ENCODE measurements at regions not wholly inside any gene's neighbourhood (a gene's known extent, or its start where the extent isn't known, plus 50 kb on each side); places are given as distances from the start of the nearest gene placed in this dataset.

GRCh38 chr13:109922518-109922917, 136.1 kb upstream of the IRS2 start:
- H2AFZ ChIP-seq = no peak overlapping the region
- H3K79me2 ChIP-seq (replicated peaks; ENCODE audit: insufficient read depth) = no peaks in the 10 kb centered on the region
- Mint-ChIP-seq H3K36me3 (ENCODE audit: low read depth) (no peaks in the 10 kb centered on the region), H3K27ac (no peak overlapping the region), H3K4me1 (no peaks in the 10 kb centered on the region; the same call in 2 of the 3 replicates), H3K27me3 (ENCODE audit: insufficient read depth, low read depth, poor library complexity) (no peaks in the 10 kb centered on the region), H3K9me3 (0 out of 3 replicates have a peak, but pooled peaks cover 2% of the 10 kb centered on the region), H3K4me3 (no peak overlapping the region)
- no peak overlapping the region for H3K27ac ChIP-seq (ENCODE audit: low read depth)
- no peaks in the 10 kb centered on the region for H3F3A ChIP-seq (replicated peaks; ENCODE audit: low read depth)
- ATAC-seq = no peak
- no peaks in the 10 kb centered on the region for H3K4me1 ChIP-seq (ENCODE audit: insufficient read depth)
- no peak overlapping the region for H3K4me2 ChIP-seq
- H4K20me1 ChIP-seq (replicated peaks; ENCODE audit: insufficient read depth) = no peaks in the 10 kb centered on the region
- H3K27me3 ChIP-seq (ENCODE audit: insufficient read depth) = no peaks in the 10 kb centered on the region
- TF ChIP-seq JUNB (IDR thresholded peaks at IDR 0.05; ENCODE audit: unreplicated experiment) (no peak), REST (IDR thresholded peaks at IDR 0.05; ENCODE audit: unreplicated experiment) (no peak), CREB1 (CRISPR knock-in tag; IDR thresholded peaks at IDR 0.05; ENCODE audit: low read depth) (no peak), STAT1 (IDR thresholded peaks at IDR 0.05; ENCODE audit: unreplicated experiment) (no peak), ZNF331 (CRISPR knock-in tag; IDR thresholded peaks at IDR 0.05; ENCODE audit: low read depth) (no peak), ZNF114 (CRISPR knock-in tag; IDR thresholded peaks at IDR 0.05) (no peak), EZH2phosphoT487 (IDR thresholded peaks at IDR 0.05; ENCODE audit: unreplicated experiment) (no peak), POLR2AphosphoS5 (IDR thresholded peaks at IDR 0.05; ENCODE audit: low read depth) (no peak), CTCF (conservative IDR thresholded peaks at IDR 0.05; ENCODE audit: low read depth in 2 of 2) (no peak), ZNF462 (CRISPR knock-in tag; IDR thresholded peaks at IDR 0.05) (no peak)
- H3K9me2 ChIP-seq (ENCODE audit: insufficient read depth) = no peaks in the 10 kb centered on the region
- no peaks in the 10 kb centered on the region; the same call in 1 of the 2 replicates for H3K36me3 ChIP-seq (ENCODE audit: insufficient read depth)
- no peak overlapping the region for H3K4me3 ChIP-seq
- DNase-seq (ENCODE audit: low spot score) = no peak
